ENCODE measurements at regions not wholly inside any gene's neighbourhood (a gene's known extent, or its start where the extent isn't known, plus 50 kb on each side); places are given as distances from the start of the nearest gene placed in this dataset.

DNA sequence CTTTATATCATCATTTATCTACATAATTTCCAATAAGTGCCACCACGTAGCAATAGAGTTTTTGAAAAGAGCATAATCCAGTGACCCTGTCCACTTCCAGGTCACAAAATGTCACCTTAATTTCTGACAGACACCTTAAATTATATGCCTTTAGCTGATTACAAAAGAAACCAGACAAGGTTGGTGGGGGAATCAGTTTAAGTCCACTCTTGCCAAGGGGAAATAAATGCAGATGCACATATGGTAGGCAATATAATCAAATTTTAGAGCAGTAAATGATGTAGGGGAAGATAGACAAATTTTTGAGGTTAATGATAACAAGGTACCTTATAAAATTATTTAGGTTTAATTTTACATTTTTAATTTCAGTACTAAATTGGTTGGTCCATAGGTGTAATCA lies 253.5 kb downstream of the ZIC1 start:
- TF ChIP-seq CTCF (IDR thresholded peaks at IDR 0.05; ENCODE audit: extremely low read depth, insufficient read depth, missing control alignments): no peak
- no peak for DNase-seq (ENCODE audit: low spot score)
- in situ Hi-C loops (cut with MboI; ENCODE audit: low pct_unique_long_range_greater_than_20kb, low sequenced_read_pairs, unreplicated experiment): no loop called here

DNA sequence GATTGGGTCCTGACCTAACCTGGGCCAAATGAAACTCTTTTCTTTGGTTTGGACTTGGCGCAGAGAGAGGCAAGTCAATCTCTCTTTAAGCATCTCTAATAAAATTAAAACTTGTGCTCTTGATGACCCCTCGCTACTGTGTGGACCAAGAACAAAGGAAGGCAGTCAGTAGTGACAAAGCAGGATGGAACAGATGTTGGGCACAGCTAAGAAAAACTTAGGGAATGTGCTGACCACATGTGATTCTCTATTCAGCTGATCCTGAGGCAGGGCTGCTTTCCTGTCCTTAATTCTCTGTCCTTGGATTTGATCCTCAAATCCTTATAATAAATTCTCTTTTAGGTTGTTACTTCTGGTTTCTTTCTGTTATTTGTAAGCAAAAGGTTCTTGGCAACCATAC lies 259.9 kb downstream of the ZIC1 start:
- TF ChIP-seq CTCF (IDR thresholded peaks at IDR 0.05; ENCODE audit: extremely low read depth, insufficient read depth, missing control alignments): no peak
- in situ Hi-C loops (cut with MboI; ENCODE audit: low pct_unique_long_range_greater_than_20kb, low sequenced_read_pairs, unreplicated experiment): no loop called here
- no peak for DNase-seq (ENCODE audit: low spot score)

GRCh38 chr3:147672035-147672434 lies 262.9 kb downstream of the ZIC1 start:
- in situ Hi-C loops (cut with MboI; ENCODE audit: low pct_unique_long_range_greater_than_20kb, low sequenced_read_pairs, unreplicated experiment): no loop called here
- no peak for DNase-seq (ENCODE audit: low spot score)
- TF ChIP-seq CTCF (IDR thresholded peaks at IDR 0.05; ENCODE audit: extremely low read depth, insufficient read depth, missing control alignments): no peak

DNA sequence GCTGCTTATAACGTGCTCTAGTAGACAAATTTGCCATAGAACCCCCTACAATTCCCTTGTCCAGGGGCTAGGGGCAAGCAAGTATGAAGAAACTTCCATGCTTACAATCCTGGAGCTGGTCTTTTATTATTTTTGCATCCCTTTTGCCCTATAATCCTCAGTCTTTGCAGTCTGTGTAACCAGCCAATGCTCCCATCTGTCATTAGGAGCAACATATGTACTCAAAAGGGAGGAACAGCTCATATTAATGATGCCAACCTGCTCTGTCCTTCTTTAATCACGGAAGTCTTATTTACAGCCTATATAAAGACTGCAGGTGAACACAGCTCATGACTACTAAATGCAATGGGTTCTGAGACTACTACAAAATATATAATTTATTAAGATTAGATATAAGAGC lies 263.3 kb downstream of the ZIC1 start:
- in situ Hi-C loops (cut with MboI; ENCODE audit: low pct_unique_long_range_greater_than_20kb, low sequenced_read_pairs, unreplicated experiment): no loop called here

DNA sequence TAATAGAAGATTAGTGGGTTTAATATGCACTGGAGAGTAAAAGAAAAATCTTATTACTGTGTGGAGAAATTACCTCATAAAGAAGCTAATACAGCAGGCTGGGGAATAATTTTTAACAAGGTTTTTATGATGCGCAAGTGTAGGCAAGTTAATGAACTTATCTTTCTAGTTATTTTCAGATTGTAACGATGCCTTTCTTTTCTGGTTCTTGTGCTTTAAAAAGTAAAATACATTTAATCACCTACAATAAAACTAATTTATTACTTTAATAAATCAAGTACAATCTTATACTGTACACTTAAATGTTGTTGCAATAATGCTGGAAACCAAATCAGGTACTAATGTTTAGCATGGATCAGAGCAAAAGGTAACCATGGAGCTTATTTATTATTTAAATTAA lies 266.6 kb downstream of the ZIC1 start:
- in situ Hi-C loops (cut with MboI; ENCODE audit: low pct_unique_long_range_greater_than_20kb, low sequenced_read_pairs, unreplicated experiment): no loop called here
- no peak for TF ChIP-seq CTCF (IDR thresholded peaks at IDR 0.05; ENCODE audit: extremely low read depth, insufficient read depth, missing control alignments)
- no peak for DNase-seq (ENCODE audit: low spot score)

More for the DNA sequence above, 263.3 kb downstream of the ZIC1 start:
- no peak for TF ChIP-seq CTCF (IDR thresholded peaks at IDR 0.05; ENCODE audit: extremely low read depth, insufficient read depth, missing control alignments)
- DNase-seq (ENCODE audit: low spot score): no peak

DNA sequence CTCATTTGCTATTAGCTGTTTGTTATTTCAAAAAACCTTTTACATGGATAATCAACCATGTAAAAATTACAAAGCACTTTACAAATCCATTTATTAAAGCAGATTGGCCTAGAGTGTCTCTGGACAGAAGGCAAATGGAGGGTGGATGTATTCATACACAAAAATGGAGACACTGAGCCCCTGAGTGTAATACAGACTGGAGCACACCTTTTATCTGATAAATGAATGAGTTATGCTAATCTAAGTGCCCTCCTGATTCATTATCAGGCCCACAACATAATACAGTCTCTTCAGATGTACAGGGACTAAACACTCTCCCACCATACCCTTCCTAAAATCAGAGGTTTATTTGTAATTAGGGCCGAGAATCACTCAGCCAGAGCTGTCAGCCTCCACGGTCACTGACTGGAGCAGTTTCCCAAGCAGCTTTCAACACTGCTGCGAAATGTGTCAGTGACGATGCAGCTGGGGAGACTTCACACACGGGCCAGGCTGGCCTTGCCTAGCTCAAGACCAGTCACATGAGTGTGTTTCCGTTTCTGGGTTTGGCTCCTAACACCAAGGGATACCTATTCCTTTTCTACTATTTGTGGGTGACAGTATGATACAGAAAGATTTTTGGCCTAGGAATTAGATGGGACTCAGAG lies 271.8 kb downstream of the ZIC1 start:
- DNase-seq (ENCODE audit: low spot score): no peak
- in situ Hi-C loops (cut with MboI; ENCODE audit: low pct_unique_long_range_greater_than_20kb, low sequenced_read_pairs, unreplicated experiment): no loop called here
- TF ChIP-seq CTCF (IDR thresholded peaks at IDR 0.05; ENCODE audit: extremely low read depth, insufficient read depth, missing control alignments): no peak

Data from GM13977 (cell line).